Stimulated activated naive B cell treated with anti-CD40 and anti-IgM and Interleukin-4, amounts not matched to agents 10 μg/mL and 1 μg/mL and 100 μg/mL, for 72 hours (primary cell): ENCODE measurements at regions not wholly inside any gene's neighbourhood (a gene's known extent, or its start where the extent isn't known, plus 50 kb on each side); places are given as distances from the start of the nearest gene placed in this dataset.
A peak's percentile ranks its signal among the peaks of the same experiment; 100 is the strongest.

ENCODE experiments used
- ATAC-seq, 2 donors: fragments of 150-1000 bp; cut with Tn5 transposase; replicated peaks; 2 replicates each; pipeline ENCODE4 v1.10.0; 2021; ENCODE audit warnings: moderate library complexity in 1 of 2
- DNase-seq: peaks from one replicate; pipeline ENCODE4 v3.0.0; 2021
- H3K27ac Mint-ChIP-seq: one replicate; pipeline ENCODE4 v1.8.0; 2022; ENCODE audit warnings: mild to moderate bottlenecking, mixed read lengths
- H3K27me3 Mint-ChIP-seq, 2 donors: one replicate each; pipeline ENCODE4 v1.8.0; 2022; ENCODE audit warnings: mixed read lengths in 2 of 2
- H3K36me3 Mint-ChIP-seq, 2 donors: one replicate each; pipeline ENCODE4 v1.8.0; 2022; ENCODE audit warnings: mixed read lengths in 2 of 2, mild to moderate bottlenecking in 1 of 2
- H3K4me1 Mint-ChIP-seq, 2 donors: one replicate each; pipeline ENCODE4 v1.8.0; 2022; ENCODE audit warnings: mixed read lengths in 2 of 2, mild to moderate bottlenecking in 1 of 2
- H3K4me3 Mint-ChIP-seq, 2 donors: one replicate each; pipeline ENCODE4 v1.8.0; 2022; ENCODE audit warnings: mild to moderate bottlenecking in 2 of 2, mixed read lengths in 2 of 2, moderate library complexity in 1 of 2
- H3K9me3 Mint-ChIP-seq, 2 donors: one replicate each; pipeline ENCODE4 v1.8.0; 2022; ENCODE audit warnings: mixed read lengths in 2 of 2, mild to moderate bottlenecking in 1 of 2

DNA sequence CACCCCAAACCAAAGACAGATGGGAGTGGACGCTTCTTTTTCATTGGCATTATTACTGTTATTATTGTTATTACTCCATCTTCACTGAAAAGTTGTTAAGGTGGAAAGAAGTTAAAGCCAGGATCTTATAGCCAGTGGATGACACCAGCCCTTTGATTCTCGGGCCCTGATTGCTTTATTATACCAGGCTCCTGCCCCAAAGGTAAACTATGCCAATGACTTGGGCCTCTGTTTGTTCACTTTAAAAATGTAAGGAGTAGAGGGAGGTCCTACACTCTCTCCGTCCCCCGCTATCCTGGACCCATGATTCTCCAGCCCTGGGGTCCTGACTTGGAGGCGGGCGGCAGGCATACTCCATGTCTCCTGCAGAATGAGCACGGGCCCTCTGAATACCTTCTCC is 106.8 kb downstream of the TOMM20 start:
- Mint-ChIP-seq H3K4me3 (no peak overlapping the region), H3K36me3 (peaks cover 0 to 3% of the 10 kb centered on the region in 2 donors), H3K4me1 (peaks cover 65 to 77% of the 10 kb centered on the region in 2 donors), H3K9me3 (peaks cover 6 to 8% of the 10 kb centered on the region in 2 donors), H3K27ac (no peak overlapping the region), H3K27me3 (no peaks in the 10 kb centered on the region)
- DNase-seq: no peak
- no peak for ATAC-seq

DNA sequence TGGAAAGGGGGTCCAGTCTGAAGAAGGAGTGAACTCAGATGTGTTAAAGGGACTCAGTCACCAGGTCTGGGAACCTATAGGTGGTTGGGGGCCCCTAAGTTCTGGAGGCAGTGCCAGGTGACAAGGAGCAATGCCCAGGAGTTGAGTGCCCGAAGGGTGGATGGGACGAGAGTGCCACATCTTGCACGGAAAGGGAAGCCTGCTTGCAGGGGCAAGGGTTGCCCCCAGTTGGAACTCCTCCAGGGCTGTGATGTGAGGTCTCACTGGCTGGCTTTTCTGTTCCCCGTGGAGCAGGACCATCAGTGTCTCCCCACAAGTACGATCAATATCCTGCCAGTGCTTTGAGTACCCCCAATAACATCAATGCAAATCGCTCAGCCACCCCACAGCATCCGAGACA is 107.3 kb downstream of the TOMM20 start:
- no peak overlapping the region for H3K27ac Mint-ChIP-seq
- H3K9me3 Mint-ChIP-seq: peaks cover 6 to 8% of the 10 kb centered on the region in 2 donors
- ATAC-seq (no peak), DNase-seq (no peak)
- no peak overlapping the region for H3K4me3 Mint-ChIP-seq
- no peaks in the 10 kb centered on the region for H3K27me3 Mint-ChIP-seq
- peaks cover 67 to 77% of the 10 kb centered on the region in 2 donors for H3K4me1 Mint-ChIP-seq
- peaks cover 0 to 3% of the 10 kb centered on the region in 2 donors for H3K36me3 Mint-ChIP-seq

GRCh38 chr1:235019961-235020360 is 108.7 kb downstream of the TOMM20 start:
- peaks cover 0 to 3% of the 10 kb centered on the region in 2 donors for H3K36me3 Mint-ChIP-seq

GRCh38 chr1:235019471-235019870 is 109.2 kb downstream of the TOMM20 start:
- ATAC-seq: no peak
- no peak for DNase-seq
- Mint-ChIP-seq H3K4me3 (no peak overlapping the region), H3K9me3 (peaks cover 4 to 8% of the 10 kb centered on the region in 2 donors), H3K27ac (peak overlapping the region; percentile 92), H3K4me1 (peaks cover 68 to 82% of the 10 kb centered on the region in 2 donors), H3K27me3 (no peaks in the 10 kb centered on the region), H3K36me3 (peaks cover 0 to 3% of the 10 kb centered on the region in 2 donors)

More at GRCh38 chr1:235019961-235020360, 108.7 kb downstream of the TOMM20 start:
- H3K4me3 Mint-ChIP-seq: no peak overlapping the region
- peaks cover 69 to 82% of the 10 kb centered on the region in 2 donors for H3K4me1 Mint-ChIP-seq
- H3K27ac Mint-ChIP-seq: peak overlapping the region; percentile 70
- DNase-seq: no peak
- no peaks in the 10 kb centered on the region for H3K27me3 Mint-ChIP-seq
- H3K9me3 Mint-ChIP-seq: peaks cover 4 to 8% of the 10 kb centered on the region in 2 donors
- no peak for ATAC-seq

DNA sequence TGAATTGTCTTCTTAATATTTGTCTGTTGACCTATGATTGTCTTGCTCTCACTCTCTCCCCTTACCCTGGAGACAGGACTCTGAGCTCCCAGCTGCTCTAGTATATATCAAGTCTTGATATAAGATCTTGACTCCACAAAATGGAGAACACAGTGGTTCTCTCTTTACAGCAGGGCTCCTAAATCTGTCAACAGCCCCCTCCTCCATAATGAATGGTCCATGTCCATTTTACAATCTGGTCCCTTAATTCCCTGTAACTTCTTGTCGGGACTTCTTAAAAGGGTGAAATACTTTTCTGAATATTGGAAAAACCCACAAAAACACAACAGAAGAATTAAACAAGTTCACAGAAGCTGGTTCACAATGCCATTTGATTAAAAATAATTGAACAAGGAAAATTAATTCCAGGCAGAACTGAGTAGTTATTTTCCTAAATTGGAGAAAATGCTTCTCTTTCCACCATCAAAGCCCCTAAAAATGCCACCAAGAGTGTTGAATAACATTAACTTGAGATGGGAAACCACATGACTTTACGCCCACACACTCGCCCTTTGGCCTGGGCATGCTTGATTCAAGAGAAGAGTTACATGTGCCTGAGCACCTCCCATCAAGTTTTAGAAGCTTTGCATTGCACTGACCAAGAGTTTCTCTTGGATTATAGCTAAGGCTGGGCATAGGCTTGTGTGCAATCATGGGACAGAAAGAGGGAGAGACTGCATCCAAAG is 109.8 kb downstream of the TOMM20 start:
- DNase-seq (peak; percentile 63), ATAC-seq (no peak)
- Mint-ChIP-seq H3K4me1 (peaks cover 69 to 83% of the 10 kb centered on the region in 2 donors), H3K27ac (peak overlapping the region; percentile 92), H3K36me3 (peaks cover 0 to 3% of the 10 kb centered on the region in 2 donors), H3K9me3 (peaks cover 4 to 8% of the 10 kb centered on the region in 2 donors), H3K27me3 (no peaks in the 10 kb centered on the region), H3K4me3 (no peak overlapping the region)

- no peak for DNase-seq
- Mint-ChIP-seq H3K4me3 (no peak overlapping the region), H3K27me3 (no peaks in the 10 kb centered on the region), H3K27ac (peak overlapping the region; percentile 92), H3K9me3 (peaks cover 4 to 8% of the 10 kb centered on the region in 2 donors), H3K4me1 (peaks cover 66 to 83% of the 10 kb centered on the region in 2 donors), H3K36me3 (peaks cover 0 to 3% of the 10 kb centered on the region in 2 donors)
- no peak for ATAC-seq
Observed at GRCh38 chr1:235018161-235018560, 110.5 kb downstream of the TOMM20 start.

DNA sequence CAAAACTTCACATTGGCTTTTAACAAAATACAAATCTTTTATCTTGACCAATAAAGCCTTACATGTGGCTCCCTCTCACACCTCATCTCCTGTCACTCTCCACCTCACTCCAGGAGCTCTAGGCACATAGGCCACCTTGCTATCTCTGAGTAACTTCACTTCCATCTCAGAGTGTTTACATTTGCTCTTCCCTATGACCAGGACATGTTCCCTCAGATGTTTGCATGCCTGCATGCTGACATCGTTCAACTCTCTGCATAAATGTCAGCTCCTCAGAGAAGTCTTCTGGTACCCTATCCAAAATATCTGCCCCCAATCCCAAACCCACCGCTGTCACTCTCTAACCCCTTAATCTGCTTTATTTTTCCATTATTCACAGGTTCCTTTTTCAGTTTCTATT is 110.9 kb downstream of the TOMM20 start:
- Mint-ChIP-seq H3K27ac (peak overlapping the region; percentile 92), H3K4me1 (peaks cover 66 to 84% of the 10 kb centered on the region in 2 donors), H3K9me3 (peaks cover 4 to 8% of the 10 kb centered on the region in 2 donors), H3K27me3 (no peaks in the 10 kb centered on the region), H3K36me3 (peaks cover 0 to 3% of the 10 kb centered on the region in 2 donors), H3K4me3 (no peak overlapping the region)
- no peak for ATAC-seq
- no peak for DNase-seq

DNA sequence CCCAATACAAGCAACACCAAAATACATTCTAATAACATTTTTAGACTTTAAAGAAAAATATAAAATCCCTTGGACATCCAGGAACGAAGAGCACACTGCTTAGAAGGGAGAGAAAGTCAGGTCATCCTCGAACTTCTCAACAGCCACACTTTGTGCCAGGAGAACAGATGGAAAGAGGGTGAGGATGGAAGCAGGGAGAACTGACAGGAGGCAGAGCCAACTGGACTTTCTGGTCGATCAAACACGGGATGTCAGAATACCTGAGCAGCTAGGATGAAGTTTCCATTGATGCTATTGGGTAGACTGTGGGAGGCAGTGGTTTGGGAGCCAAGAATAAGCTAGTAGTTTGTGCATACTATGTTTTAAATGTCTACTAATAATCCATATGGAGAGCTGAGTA is 111.4 kb downstream of the TOMM20 start:
- Mint-ChIP-seq H3K9me3 (peaks cover 4 to 8% of the 10 kb centered on the region in 2 donors), H3K4me1 (peaks cover 66 to 84% of the 10 kb centered on the region in 2 donors), H3K4me3 (no peak overlapping the region), H3K27ac (peak overlapping the region; percentile 92), H3K27me3 (no peaks in the 10 kb centered on the region), H3K36me3 (peaks cover 0 to 3% of the 10 kb centered on the region in 2 donors)
- DNase-seq: no peak
- no peak for ATAC-seq

DNA sequence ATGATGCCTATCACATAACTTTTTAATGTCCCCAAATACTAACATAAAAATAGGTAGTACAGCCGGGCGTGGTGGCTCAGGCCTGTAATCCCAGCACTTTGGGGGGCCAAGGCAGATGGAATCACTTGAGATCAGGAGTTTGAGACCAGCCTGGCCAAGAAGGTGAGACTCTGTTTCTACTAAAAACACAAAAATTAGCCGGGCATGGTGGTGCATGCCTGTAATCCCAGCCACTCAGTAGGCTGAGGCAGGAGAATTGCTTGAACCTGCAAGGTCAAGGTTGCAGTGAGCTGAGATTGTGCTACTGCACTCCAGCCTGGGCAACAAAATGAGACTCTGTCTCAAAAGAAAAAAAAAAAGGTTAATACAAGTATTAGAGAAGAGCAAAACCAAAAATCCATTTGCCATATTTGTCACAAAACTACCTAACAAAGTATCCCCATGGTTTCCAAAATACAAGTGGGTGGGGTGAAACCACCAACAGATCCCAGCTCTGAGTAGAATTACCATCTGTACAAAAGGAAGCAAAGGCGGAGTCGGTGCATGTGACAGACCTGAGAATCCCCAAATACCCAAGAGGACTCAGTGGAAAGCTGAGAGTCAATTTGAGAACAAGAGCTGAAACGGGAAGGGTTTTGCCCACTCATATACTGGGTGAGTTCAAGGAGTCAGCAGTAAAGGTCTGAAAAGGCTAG is 113.2 kb downstream of the TOMM20 start:
- Mint-ChIP-seq H3K36me3 (peaks cover 0 to 3% of the 10 kb centered on the region in 2 donors), H3K27ac (peak overlapping the region; percentile 93), H3K9me3 (peaks cover 4 to 8% of the 10 kb centered on the region in 2 donors), H3K27me3 (no peaks in the 10 kb centered on the region), H3K4me3 (peak overlapping the region in 1 of 2 donors; percentile 3), H3K4me1 (peaks cover 70 to 96% of the 10 kb centered on the region in 2 donors)
- ATAC-seq (peak; percentile 56 to 58), DNase-seq (peak; percentile 87)

GRCh38 chr1:235014756-235015155 is 113.9 kb downstream of the TOMM20 start:
- H3K27me3 Mint-ChIP-seq: no peaks in the 10 kb centered on the region
- peak overlapping the region; percentile 93 for H3K27ac Mint-ChIP-seq
- H3K36me3 Mint-ChIP-seq: peaks cover 0 to 5% of the 10 kb centered on the region in 2 donors
- peaks cover 70 to 100% of the 10 kb centered on the region in 2 donors for H3K4me1 Mint-ChIP-seq
- peaks cover 4 to 9% of the 10 kb centered on the region in 2 donors for H3K9me3 Mint-ChIP-seq
- ATAC-seq (no peak), DNase-seq (no peak)
- H3K4me3 Mint-ChIP-seq: no peak overlapping the region

DNA sequence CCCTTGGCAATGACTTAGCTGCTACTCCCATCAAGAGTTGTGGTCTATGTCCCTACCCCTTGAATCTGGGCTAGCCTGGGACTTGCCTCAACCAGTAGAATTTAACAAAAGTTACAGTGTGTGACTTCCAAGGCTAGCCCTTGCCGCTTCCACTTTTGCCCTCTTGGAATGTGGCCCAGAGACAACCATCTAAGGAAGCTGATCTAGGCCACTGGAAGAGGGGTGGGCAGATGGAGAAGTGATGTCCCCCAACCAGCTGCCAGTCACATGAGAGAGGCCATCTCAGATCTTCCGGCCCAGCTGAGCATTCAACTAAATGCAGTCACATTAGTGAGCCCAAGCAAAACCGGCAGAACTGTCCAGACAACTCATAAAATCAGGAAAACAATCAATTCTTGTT is 115.1 kb downstream of the TOMM20 start:
- Mint-ChIP-seq H3K4me1 (peaks cover 67 to 100% of the 10 kb centered on the region in 2 donors), H3K27ac (peak overlapping the region; percentile 93), H3K4me3 (no peak overlapping the region), H3K27me3 (no peaks in the 10 kb centered on the region), H3K36me3 (peaks cover 2 to 5% of the 10 kb centered on the region in 2 donors), H3K9me3 (peaks cover 1 to 4% of the 10 kb centered on the region in 2 donors)
- DNase-seq: no peak
- no peak for ATAC-seq

GRCh38 chr1:235012436-235013210 is 116.0 kb downstream of the TOMM20 start:
- peaks cover 2 to 4% of the 10 kb centered on the region in 2 donors for H3K9me3 Mint-ChIP-seq
- H3K27ac Mint-ChIP-seq: peak overlapping the region; percentile 93
- H3K4me3 Mint-ChIP-seq: peak overlapping the region; percentile 23 to 55
- H3K4me1 Mint-ChIP-seq: peaks cover 59 to 97% of the 10 kb centered on the region in 2 donors
- ATAC-seq (no peak), DNase-seq (no peak)
- peaks cover 2 to 5% of the 10 kb centered on the region in 2 donors for H3K36me3 Mint-ChIP-seq
- no peaks in the 10 kb centered on the region for H3K27me3 Mint-ChIP-seq

DNA sequence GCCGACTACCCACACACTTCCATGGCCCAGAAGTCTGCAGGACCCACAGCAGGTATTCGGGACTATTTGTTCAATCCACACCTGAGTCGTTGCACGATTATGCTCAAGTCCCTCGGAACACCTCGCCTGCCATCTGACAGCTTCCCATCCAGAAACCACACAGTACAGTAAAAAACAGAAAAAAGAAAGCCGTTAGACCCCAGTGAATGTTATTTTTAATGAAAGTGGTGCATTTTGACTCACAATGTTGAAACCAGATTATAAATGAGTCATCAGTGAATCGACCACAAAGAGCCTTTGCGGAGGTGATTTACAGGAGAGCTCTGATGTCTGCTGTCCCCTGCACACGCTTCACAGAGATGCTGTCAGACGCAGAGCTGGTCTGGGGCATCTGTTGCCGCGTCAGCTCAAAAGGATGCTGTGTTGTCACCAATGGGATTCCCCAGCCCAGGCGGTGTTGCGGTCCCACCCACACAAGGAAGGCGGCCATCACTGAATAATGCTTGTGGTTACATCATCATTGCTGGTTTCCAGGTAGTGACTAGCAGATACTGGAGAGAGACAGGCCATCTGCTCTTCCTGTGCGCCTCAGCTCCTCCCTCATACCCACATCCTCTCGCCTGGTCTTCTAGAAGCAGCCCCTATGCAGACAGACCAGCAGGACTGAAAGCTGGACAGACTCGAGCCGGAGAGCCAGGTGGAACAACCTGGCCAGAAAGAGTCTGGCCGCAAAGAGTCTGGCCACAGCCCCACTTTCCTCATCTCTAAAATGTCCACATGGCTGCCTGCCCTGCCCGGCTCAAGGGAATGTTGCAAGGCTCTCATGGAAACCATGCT is 116.8 kb downstream of the TOMM20 start:
- H3K4me1 Mint-ChIP-seq: peaks cover 58 to 93% of the 10 kb centered on the region in 2 donors
- H3K9me3 Mint-ChIP-seq: peaks cover 2 to 4% of the 10 kb centered on the region in 2 donors
- H3K4me3 Mint-ChIP-seq: peak overlapping the region; percentile 23 to 68
- H3K27ac Mint-ChIP-seq: peak overlapping the region; percentile 93
- no peaks in the 10 kb centered on the region for H3K27me3 Mint-ChIP-seq
- H3K36me3 Mint-ChIP-seq: peaks cover 2 to 5% of the 10 kb centered on the region in 2 donors
- ATAC-seq (peak; percentile 78 to 85), DNase-seq (peak; percentile 98)
